Tibial nerve (tissue), 4 donors: ENCODE measurements at regions not wholly inside any gene's neighbourhood (a gene's known extent, or its start where the extent isn't known, plus 50 kb on each side); places are given as distances from the start of the nearest gene placed in this dataset.

Experiments
- DNase-seq, 2 donors: peaks; one replicate each; pipeline ENCODE4 v3.0.0-alpha.2; 2019; ENCODE audit warnings: low spot score in 2 of 2
- H3K27ac ChIP-seq, 4 donors: fragments of 200-600 bp; sonication (generic) in 3 of 4; one replicate each; pipeline ENCODE4 v1.5.1; 2017 to 2019; ENCODE audit warnings: mild to moderate bottlenecking in 1 of 4
- H3K27me3 ChIP-seq, 2 donors: fragments of 200-600 bp; sonication (generic) in 1 of 2; one replicate each; pipeline versions ENCODE4 v1.5.1 to v1.6.0; 2017 to 2019
- H3K36me3 ChIP-seq, 3 donors: fragments of 200-600 bp; sonication (generic); one replicate each; pipeline ENCODE4 v1.5.1; 2018 to 2019
- H3K4me1 ChIP-seq, 4 donors: fragments of 200-600 bp; sonication (generic) in 3 of 4; one replicate each; pipeline ENCODE4 v1.5.1; 2017 to 2019
- H3K4me3 ChIP-seq, 4 donors: fragments of 200-600 bp; sonication (generic) in 3 of 4; one replicate each; pipeline ENCODE4 v1.5.1; 2017 to 2019; ENCODE audit warnings: mild to moderate bottlenecking in 1 of 4, moderate library complexity in 1 of 4
- H3K9me3 ChIP-seq, 4 donors: fragments of 200-600 bp; sonication (generic) in 3 of 4; one replicate each; pipeline ENCODE4 v1.5.1; 2017 to 2019
- CTCF ChIP-seq, 5 experiments: fragments of 200-600 bp in 3 of 5; fragments of 450-650 bp in 2 of 5; sonication (generic) in 3 of 5; IDR thresholded peaks; one replicate each; pipeline ENCODE4 v1.5.1; 2016 to 2019; ENCODE audit warnings: antibody characterized with exemption in 5 of 5, mild to moderate bottlenecking in 3 of 5, moderate library complexity in 2 of 5
- EP300 ChIP-seq, 2 donors: sonication (generic); formaldehyde crosslinking; IDR thresholded peaks; one replicate each; pipeline ENCODE4 v1.6.1; 2017; ENCODE audit warnings: antibody characterized with exemption in 2 of 2, mild to moderate bottlenecking in 1 of 2
- POLR2A ChIP-seq, 2 donors: fragments of 450-650 bp; IDR thresholded peaks; one replicate each; pipeline ENCODE4 v1.6.1; 2017; ENCODE audit warnings: antibody characterized with exemption in 2 of 2, mild to moderate bottlenecking in 2 of 2, moderate library complexity in 2 of 2
- WGBS, 2 donors: methylation state at CpG; one replicate each; pipeline ENCODE4 v1.1.5; 2018; 5-methylcytosine and 5-hydroxymethylcytosine counted together

- Histone ChIP-seq H3K9me3 (peaks cover 0 to 8% (median 0%) of the 10 kb centered on the region in 4 donors), H3K36me3 (no peaks in the 10 kb centered on the region), H3K4me3 (no peak overlapping the region), H3K27ac (no peak overlapping the region), H3K4me1 (peaks cover 0 to 7% (median 2%) of the 10 kb centered on the region in 4 donors), H3K27me3 (no peaks in the 10 kb centered on the region)
- no peak for DNase-seq
- TF ChIP-seq POLR2A (IDR thresholded peaks at IDR 0.05), result no peak
- TF ChIP-seq EP300 (IDR thresholded peaks at IDR 0.05), result no peak
- TF ChIP-seq CTCF (IDR thresholded peaks at IDR 0.05), result no peak
- 88 to 90% methylated on average over 5 of the region's 5 CpGs for WGBS, 2 donors
These were observed 685.5 kb upstream of the FSHR start for GRCh38 chr2:49839818-49840217.

- Histone ChIP-seq H3K4me1 (peaks cover 0 to 7% (median 2%) of the 10 kb centered on the region in 4 donors), H3K27me3 (no peaks in the 10 kb centered on the region), H3K9me3 (no peaks in the 10 kb centered on the region), H3K36me3 (no peaks in the 10 kb centered on the region), H3K4me3 (no peak overlapping the region), H3K27ac (no peak overlapping the region)
- WGBS, 2 donors, result 79 to 81% methylated on average over 7 of the region's 7 CpGs
- DNase-seq, result no peak
- TF ChIP-seq EP300 (IDR thresholded peaks at IDR 0.05) (no peak), POLR2A (IDR thresholded peaks at IDR 0.05) (no peak), CTCF (IDR thresholded peaks at IDR 0.05) (no peak)
These were observed 683.4 kb upstream of the FSHR start for GRCh38 chr2:49837561-49838293.

DNA sequence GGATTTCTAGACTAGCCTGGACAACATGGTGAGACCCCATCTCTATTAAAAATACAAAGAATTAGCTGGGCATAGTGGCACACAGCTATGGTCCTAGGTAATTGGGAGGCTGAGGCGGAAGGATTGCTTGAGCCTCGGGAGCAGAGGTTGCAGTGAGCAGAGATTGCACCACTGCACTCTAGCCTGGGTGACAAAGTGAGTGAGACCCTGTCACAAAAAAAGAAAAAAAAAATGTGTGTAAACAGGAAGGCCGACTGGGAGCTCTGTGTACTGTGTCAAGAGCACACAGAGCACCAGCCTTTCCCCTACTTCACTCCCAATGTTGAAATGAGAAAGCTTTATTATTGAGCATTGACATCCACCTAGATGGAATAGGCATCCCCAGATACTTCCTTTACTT is 681.7 kb upstream of the FSHR start:
- no peaks in the 10 kb centered on the region for H3K36me3 ChIP-seq
- WGBS, 2 donors, result 77 to 84% methylated on average over 3 of the region's 3 CpGs
- no peaks in the 10 kb centered on the region for H3K9me3 ChIP-seq
- H3K4me3 ChIP-seq, result no peak overlapping the region
- no peak overlapping the region for H3K27ac ChIP-seq
- peaks cover 0 to 7% (median 2%) of the 10 kb centered on the region in 4 donors for H3K4me1 ChIP-seq
- H3K27me3 ChIP-seq, result no peaks in the 10 kb centered on the region
- TF ChIP-seq POLR2A (IDR thresholded peaks at IDR 0.05) (no peak), CTCF (IDR thresholded peaks at IDR 0.05) (no peak), EP300 (IDR thresholded peaks at IDR 0.05) (no peak)
- DNase-seq, result no peak

DNA sequence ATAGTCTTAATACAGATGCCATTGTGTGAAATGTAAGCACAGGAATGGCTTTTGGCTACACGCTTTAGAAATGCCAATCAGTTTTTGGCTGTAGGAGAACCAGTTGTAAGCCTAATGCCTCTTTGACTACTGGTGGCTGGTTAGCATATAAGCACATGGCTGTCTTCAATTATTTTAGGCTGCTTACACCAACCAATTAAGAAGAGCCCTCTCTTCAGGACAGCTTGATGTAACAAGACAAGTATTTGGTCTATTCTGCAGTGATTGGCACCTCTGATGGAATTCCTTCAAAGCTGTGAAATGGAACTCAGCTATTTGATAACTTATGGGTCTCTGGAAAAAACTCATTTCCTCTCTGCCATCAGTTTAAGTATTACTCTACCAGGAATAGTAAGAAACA is 680.1 kb upstream of the FSHR start:
- no peak overlapping the region for H3K27ac ChIP-seq
- WGBS, 2 donors, result 85 to 88% methylated on average over 1 of the region's 1 CpG
- H3K36me3 ChIP-seq, result no peaks in the 10 kb centered on the region

More for the DNA sequence above, 680.1 kb upstream of the FSHR start:
- H3K4me1 ChIP-seq, result no peaks in the 10 kb centered on the region
- TF ChIP-seq EP300 (IDR thresholded peaks at IDR 0.05) (no peak), POLR2A (IDR thresholded peaks at IDR 0.05) (no peak), CTCF (IDR thresholded peaks at IDR 0.05) (no peak)
- no peak for DNase-seq
- H3K9me3 ChIP-seq, result no peaks in the 10 kb centered on the region
- H3K27me3 ChIP-seq, result no peaks in the 10 kb centered on the region
- no peak overlapping the region for H3K4me3 ChIP-seq
